ENCODE measurements at regions not wholly inside any gene's neighbourhood (a gene's known extent, or its start where the extent isn't known, plus 50 kb on each side); places are given as distances from the start of the nearest gene placed in this dataset.

DNA sequence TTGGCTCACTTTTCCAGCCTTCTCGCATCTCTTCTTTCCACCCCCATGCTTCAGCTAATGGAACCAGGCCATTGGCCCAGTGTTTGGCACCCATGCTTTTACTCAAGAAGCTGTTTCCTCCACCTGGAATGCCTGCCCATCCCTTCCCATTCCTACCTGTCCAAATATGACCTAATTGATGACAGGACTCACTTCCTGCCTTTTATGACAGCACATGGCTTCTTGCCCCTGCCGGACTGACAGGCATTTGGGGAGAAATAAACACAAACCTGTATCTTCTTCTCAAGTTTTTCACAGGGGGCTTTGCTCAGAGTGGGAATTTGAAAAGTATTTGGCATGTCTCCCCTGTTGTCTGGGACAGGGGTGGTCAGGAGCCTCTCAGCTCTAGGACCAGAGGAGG is 120.1 kb downstream of the ABHD5 start:
- TF ChIP-seq, protein P1, sequence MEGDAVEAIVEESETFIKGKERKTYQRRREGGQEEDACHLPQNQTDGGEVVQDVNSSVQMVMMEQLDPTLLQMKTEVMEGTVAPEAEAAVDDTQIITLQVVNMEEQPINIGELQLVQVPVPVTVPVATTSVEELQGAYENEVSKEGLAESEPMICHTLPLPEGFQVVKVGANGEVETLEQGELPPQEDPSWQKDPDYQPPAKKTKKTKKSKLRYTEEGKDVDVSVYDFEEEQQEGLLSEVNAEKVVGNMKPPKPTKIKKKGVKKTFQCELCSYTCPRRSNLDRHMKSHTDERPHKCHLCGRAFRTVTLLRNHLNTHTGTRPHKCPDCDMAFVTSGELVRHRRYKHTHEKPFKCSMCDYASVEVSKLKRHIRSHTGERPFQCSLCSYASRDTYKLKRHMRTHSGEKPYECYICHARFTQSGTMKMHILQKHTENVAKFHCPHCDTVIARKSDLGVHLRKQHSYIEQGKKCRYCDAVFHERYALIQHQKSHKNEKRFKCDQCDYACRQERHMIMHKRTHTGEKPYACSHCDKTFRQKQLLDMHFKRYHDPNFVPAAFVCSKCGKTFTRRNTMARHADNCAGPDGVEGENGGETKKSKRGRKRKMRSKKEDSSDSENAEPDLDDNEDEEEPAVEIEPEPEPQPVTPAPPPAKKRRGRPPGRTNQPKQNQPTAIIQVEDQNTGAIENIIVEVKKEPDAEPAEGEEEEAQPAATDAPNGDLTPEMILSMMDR (IDR thresholded peaks at IDR 0.05; ENCODE audit: low read length) = no peak
- TF ChIP-seq EZH2 (IDR thresholded peaks at IDR 0.05; ENCODE audit: borderline replicate concordance, low read length) = no peak
